NB4 (cell line): ENCODE measurements at regions not wholly inside any gene's neighbourhood (a gene's known extent, or its start where the extent isn't known, plus 50 kb on each side); places are given as distances from the start of the nearest gene placed in this dataset.

ENCODE experiments used
- DNase-seq: peaks from one replicate; pipeline ENCODE4 v3.0.0; 2010; ENCODE audit warnings: low read depth
- H3K4me3 ChIP-seq: one replicate; pipeline ENCODE4 v1.5.1; 2011; ENCODE audit warnings: mild to moderate bottlenecking, low read depth, low read length, moderate library complexity
- CTCF ChIP-seq: IDR thresholded peaks from one replicate; pipeline ENCODE4 v1.5.1; 2012; ENCODE audit warnings: low read depth, low read length
- MAX ChIP-seq: IDR thresholded peaks from 2 replicates; pipeline ENCODE4 v1.6.1; 2011; ENCODE audit warnings: low read depth, low read length
- MYC ChIP-seq: IDR thresholded peaks from 2 replicates; pipeline ENCODE4 v1.6.1; 2011; ENCODE audit warnings: low read depth, low read length
- POLR2A ChIP-seq: IDR thresholded peaks from 2 replicates; pipeline ENCODE4 v1.6.1; 2011; ENCODE audit warnings: mild to moderate bottlenecking; ENCODE audit not compliant: insufficient read length; ENCODE audit errors: extremely low read depth

GRCh38 chr15:95715906-95716656, 614.4 kb upstream of the NR2F2 start:
- DNase-seq, result no peak
- no peak for TF ChIP-seq POLR2A
- TF ChIP-seq CTCF, result no peak
- no peak for TF ChIP-seq MAX
- no peak for TF ChIP-seq MYC

GRCh38 chr15:95716708-95717107, 613.8 kb upstream of the NR2F2 start:
- no peak overlapping the region for H3K4me3 ChIP-seq
- DNase-seq, result no peak
- TF ChIP-seq CTCF (no peak), MAX (no peak), POLR2A (no peak), MYC (no peak)

More at GRCh38 chr15:95715906-95716656, 614.4 kb upstream of the NR2F2 start:
- H3K4me3 ChIP-seq, result no peak overlapping the region

GRCh38 chr15:95718441-95718840, 612.1 kb upstream of the NR2F2 start:
- H3K4me3 ChIP-seq, result no peak overlapping the region
- no peak for DNase-seq
- TF ChIP-seq MAX (no peak), POLR2A (no peak), MYC (no peak), CTCF (no peak)

GRCh38 chr15:95724908-95725633, 605.4 kb upstream of the NR2F2 start:
- no peak overlapping the region for H3K4me3 ChIP-seq
- TF ChIP-seq POLR2A (no peak), MYC (no peak), CTCF (no peak), MAX (no peak)
- no peak for DNase-seq

GRCh38 chr15:95726891-95727290, 603.6 kb upstream of the NR2F2 start:
- DNase-seq, result no peak
- no peak for TF ChIP-seq MAX
- TF ChIP-seq CTCF, result no peak
- no peak for TF ChIP-seq MYC
- no peak for TF ChIP-seq POLR2A
- H3K4me3 ChIP-seq, result no peak overlapping the region
